ENCODE measurements at regions not wholly inside any gene's neighbourhood (a gene's known extent, or its start where the extent isn't known, plus 50 kb on each side); places are given as distances from the start of the nearest gene placed in this dataset.
A peak's percentile ranks its signal among the peaks of the same experiment; 100 is the strongest.
"Not testable (repeated sequence)": the region's sequence is repeated elsewhere in the genome, so short reads cannot be mapped to it uniquely, and the experiment has no call there.

DNA sequence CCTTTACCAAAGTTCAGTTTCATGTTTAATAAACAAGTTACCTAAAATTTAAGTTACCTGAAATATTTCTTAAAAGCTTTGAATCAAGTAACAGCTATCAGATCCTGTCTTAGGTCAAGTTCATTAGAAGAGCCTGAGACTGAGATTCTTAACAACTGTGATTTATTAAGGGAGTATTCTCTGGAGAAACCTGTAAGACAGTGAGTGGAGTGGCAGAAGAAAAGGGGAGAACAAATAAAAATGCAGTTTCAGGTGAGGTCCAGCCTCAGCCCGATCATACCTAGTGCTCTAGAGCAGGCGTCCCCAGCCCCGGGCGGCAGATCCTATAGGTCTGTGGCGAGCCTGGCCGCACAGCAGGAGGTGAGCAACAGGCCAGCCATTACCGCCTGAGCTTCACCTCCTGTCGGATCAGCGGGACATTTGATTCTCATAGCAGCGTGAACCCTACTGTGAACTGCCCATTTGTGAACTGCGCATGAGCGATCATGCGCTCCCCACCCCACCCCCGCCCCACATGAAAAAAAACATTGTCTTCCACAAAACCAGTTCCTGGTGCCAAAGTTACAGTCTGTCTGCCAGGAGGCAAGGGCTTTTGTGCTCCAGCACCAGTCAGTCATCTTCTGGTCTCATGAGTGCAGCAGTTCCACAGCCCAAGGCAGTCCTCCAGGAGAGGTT lies 59.2 kb upstream of the ADGRB3 start:
- DNase-seq = no peak

GRCh38 chr6:68572975-68573374 lies 62.1 kb upstream of the ADGRB3 start:
- no peak for DNase-seq

GRCh38 chr6:68572525-68572924 lies 62.6 kb upstream of the ADGRB3 start:
- peak; percentile 43 for DNase-seq

GRCh38 chr6:68559716-68560115 lies 75.4 kb upstream of the ADGRB3 start:
- DNase-seq = no peak

DNA sequence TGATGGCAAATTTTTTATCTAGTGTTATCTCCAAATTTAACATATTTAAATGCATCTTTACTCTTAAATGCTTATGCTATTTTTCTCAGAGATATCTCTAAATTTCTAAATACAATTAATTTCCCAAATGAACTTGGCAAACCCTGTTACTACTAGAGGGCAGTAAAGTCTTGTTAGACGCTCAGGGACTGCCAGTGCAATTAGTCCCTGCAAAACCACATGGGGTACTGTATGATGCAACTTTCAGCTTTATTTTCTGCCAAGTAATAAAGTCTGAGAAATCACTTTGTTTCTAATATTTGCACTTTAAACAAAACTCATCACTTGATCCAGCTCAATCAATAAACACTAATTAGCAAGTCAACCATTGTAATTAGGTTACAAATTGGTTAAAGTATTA lies 76.0 kb upstream of the ADGRB3 start:
- DNase-seq = no peak

GRCh38 chr6:68546620-68547019 lies 88.5 kb upstream of the ADGRB3 start:
- DNase-seq = no peak

DNA sequence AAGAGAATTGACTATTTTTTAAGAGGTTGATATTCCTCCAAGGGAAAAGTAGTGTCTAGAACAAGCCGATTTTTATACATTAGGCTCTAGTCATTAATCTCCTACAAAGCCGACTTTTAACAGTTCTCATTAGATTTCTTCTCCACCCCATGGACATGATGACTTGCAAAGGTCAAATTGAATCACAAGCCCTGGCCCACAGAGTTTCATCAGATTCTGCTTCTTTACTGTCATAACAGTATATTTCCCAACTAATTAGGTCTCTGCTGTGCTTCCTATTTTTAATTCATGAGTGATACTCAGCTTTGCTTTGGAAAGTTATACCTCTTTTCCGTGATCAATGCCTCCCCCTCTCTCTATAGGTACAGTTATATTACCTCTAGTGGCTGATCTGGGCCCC lies 90.6 kb upstream of the ADGRB3 start:
- DNase-seq = peak; percentile 15

GRCh38 chr6:68533339-68533795 lies 101.7 kb upstream of the ADGRB3 start:
- DNase-seq = no peak

GRCh38 chr6:68527691-68528090 lies 107.4 kb upstream of the ADGRB3 start:
- DNase-seq = no peak

DNA sequence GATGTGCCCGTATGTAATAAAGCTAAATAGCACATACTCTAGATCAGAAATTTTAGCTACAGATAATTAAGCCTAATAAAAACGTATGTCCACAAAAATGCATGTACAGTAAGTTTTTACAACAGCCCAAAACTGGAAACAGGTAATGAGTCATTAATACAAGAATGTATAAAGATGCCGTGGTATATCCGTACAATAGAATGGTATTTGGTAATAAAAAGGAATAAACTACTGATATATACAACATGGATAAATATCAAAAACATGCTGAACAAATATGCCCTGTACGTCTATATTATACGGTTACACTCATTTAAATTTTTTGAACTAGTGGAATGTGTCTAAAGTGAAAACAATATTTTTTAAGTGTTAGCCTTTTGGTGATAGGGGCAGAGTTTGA lies 128.2 kb upstream of the ADGRB3 start:
- no peak for DNase-seq

- DNase-seq = no peak
Measured at GRCh38 chr6:68502946-68503345, 132.1 kb upstream of the ADGRB3 start.

DNA sequence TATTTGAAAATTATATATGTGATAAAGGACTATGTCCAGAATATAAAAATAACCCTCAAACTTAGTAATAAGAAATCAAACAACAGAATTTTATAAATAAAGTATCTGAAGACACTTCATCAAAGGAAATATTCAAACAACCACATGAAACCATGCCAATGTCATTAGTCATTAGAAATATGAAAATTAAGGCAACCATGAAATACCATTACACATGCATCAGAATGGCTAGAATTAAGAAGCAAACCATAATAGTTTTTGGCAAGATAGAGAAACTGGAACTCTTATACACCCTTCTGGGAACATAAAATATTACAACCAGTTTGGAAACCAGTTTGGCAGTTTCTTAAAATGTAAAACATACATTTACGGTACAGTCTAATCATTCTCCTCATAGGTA lies 137.2 kb upstream of the ADGRB3 start:
- DNase-seq = no peak

DNA sequence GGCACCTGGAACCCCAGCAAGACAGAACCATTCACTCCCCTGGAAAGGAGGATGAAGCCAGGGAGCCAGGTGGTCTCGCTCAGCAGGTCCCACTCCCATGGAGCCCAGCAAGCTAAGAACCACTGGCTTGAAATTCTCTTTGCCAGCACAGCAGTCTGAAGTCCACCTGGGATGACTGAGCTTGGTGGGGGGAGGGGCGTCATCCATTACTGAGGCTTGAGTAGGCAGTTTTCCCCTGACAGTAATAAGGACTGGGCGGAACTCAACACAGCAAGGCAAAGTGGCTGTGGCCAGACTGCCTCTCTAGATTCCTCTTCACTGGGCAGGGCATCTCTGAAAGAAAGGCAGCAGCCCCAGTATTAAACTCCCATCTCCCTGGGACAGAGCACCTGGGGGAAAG lies 140.2 kb upstream of the ADGRB3 start:
- DNase-seq = not testable (repeated sequence)

GRCh38 chr6:68476611-68477010 lies 158.5 kb upstream of the ADGRB3 start:
- DNase-seq = no peak

- DNase-seq = no peak
Measured at GRCh38 chr6:68473433-68474210, 161.5 kb upstream of the ADGRB3 start.

DNA sequence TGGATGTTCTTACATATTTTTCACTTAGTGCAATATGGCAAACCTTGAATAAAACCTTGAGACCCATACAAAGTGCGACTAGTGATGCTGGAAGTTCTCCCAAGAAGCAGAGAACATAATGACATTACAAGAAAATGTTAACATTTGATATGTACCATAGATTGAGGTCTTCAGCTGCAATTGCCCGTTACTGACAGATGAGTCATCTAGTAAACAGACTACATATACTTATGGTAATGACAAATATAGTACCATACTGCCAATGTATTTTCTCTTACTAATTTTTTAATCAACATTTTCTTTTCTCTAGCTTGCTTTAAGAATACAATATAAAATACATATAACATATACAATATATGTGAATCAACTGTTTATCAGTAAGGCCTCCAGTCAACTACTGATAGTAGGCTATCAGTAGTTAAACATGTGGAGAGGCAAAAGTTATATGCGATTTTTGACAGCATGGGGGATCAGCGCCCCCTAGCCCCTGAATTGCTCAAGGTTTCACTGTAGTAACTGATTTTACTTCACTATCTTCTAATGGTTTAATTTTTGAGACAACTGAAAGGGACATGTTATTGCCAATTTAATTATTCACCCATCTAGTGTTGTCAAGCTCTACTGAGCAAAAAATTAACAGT lies 166.7 kb upstream of the ADGRB3 start:
- DNase-seq = no peak

- DNase-seq = no peak
Measured at GRCh38 chr6:68458447-68458846, 176.6 kb upstream of the ADGRB3 start.

- DNase-seq = no peak
Measured at GRCh38 chr6:68447112-68447511, 188.0 kb upstream of the ADGRB3 start.

DNA sequence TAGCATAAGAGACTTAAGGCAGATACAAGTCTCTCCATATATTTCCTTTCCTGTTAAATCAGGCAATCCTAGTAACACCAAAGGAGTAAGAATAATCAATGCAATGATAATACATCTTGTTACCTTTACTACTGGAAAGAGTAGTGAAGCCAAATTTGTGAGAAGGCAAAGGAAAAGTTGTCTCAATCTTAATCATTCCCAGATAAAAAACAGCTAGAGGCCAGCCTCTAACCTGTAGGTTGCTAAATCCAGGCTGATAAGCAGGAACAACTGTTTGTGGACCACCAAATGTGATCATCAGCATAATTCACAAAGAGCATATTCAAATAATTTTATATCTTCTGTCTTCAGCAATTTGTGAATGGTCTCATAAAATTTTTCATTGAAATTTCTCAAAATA lies 189.2 kb upstream of the ADGRB3 start:
- DNase-seq = no peak

GRCh38 chr6:68443704-68444103 lies 191.4 kb upstream of the ADGRB3 start:
- no peak for DNase-seq

GRCh38 chr6:68427630-68428029 lies 207.5 kb upstream of the ADGRB3 start:
- no peak for DNase-seq

DNA sequence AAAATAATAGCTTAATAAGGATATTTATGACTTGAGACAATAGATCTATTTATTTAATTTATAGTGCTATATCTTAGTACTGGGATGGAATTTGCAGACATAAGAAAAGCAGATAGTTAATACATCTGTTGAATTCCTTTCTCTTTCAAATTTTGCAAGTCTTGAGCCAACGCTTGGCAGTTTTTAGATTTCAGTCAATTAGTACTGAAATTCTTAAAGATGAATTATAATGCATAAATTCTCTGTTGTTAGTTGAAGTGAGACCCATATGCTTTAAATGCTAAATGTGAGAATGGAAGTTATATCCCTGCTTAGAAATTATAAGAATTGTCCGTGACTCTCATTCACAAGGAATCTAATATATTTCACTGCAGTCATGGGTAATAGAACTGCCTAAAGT lies 225.1 kb upstream of the ADGRB3 start:
- DNase-seq = no peak

GRCh38 chr6:68400396-68400795 lies 234.7 kb upstream of the ADGRB3 start:
- DNase-seq = no peak

GRCh38 chr6:68391953-68392352 lies 243.1 kb upstream of the ADGRB3 start:
- no peak for DNase-seq

Data from suppressor macrophage treated with lipopolysaccharide for 4 hours (primary cell).